ENCODE measurements at regions not wholly inside any gene's neighbourhood (a gene's known extent, or its start where the extent isn't known, plus 50 kb on each side); places are given as distances from the start of the nearest gene placed in this dataset.

DNA sequence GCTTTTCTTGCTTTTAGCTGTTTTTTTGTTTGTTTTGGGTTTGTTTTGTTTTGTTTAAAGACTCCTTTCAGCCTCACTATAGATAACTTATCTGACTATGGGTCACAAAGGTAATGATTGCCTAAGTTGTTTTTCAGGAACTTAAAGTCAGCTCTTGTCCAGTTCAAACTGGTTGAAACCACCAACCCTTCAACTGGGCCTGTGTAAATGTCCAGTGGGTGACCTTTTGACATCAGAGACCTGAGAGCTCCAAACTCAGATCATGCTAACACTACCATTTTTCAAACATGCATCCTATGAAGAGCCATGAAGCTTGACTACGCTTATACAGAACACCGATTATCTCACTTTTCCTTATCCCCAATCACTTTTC, 144.6 kb upstream of the RMP24 start:
- TF ChIP-seq, protein P1, sequence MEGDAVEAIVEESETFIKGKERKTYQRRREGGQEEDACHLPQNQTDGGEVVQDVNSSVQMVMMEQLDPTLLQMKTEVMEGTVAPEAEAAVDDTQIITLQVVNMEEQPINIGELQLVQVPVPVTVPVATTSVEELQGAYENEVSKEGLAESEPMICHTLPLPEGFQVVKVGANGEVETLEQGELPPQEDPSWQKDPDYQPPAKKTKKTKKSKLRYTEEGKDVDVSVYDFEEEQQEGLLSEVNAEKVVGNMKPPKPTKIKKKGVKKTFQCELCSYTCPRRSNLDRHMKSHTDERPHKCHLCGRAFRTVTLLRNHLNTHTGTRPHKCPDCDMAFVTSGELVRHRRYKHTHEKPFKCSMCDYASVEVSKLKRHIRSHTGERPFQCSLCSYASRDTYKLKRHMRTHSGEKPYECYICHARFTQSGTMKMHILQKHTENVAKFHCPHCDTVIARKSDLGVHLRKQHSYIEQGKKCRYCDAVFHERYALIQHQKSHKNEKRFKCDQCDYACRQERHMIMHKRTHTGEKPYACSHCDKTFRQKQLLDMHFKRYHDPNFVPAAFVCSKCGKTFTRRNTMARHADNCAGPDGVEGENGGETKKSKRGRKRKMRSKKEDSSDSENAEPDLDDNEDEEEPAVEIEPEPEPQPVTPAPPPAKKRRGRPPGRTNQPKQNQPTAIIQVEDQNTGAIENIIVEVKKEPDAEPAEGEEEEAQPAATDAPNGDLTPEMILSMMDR (IDR thresholded peaks at IDR 0.05): no peak
- Histone ChIP-seq H3K27ac (no peak overlapping the region), H3K9me3 (ENCODE audit: control insufficient read depth, low read length) (peaks cover 4% of the 10 kb centered on the region), H3K4me1 (no peaks in the 10 kb centered on the region), H2AFZ (no peak overlapping the region), H3K4me2 (ENCODE audit: low read length) (no peak overlapping the region), H3K36me3 (ENCODE audit: control insufficient read depth, insufficient read depth, low read length) (no peaks in the 10 kb centered on the region), H3K27me3 (ENCODE audit: control insufficient read depth, insufficient read depth, low read length) (no peaks in the 10 kb centered on the region), H3K4me3 (ENCODE audit: low read depth, low read length) (no peak overlapping the region), H3K79me2 (no peaks in the 10 kb centered on the region), H3K9ac (no peak overlapping the region)

DNA sequence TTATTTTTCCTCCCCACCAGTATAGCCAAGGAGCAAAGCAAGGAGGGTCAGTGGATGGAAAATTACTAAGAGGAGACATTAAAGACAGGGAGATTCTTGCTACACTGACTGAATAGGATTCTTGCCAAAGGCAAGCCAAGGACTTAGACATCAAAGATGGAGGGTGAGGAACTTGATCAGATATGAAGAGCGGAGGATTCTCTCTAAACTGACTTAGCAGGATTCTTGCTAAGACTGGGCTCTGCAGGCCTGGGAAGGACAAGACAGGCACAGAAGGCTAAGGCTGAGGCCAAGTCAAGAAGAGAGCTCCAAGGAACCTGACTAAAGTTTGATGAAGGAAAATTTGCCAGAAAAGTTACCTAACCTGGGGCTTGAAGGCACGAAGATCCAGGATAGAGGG, 143.9 kb upstream of the RMP24 start:
- no peak overlapping the region for H3K4me2 ChIP-seq (ENCODE audit: low read length)
- H3K27ac ChIP-seq: no peak overlapping the region
- no peaks in the 10 kb centered on the region for H3K36me3 ChIP-seq (ENCODE audit: control insufficient read depth, insufficient read depth, low read length)
- H3K9me3 ChIP-seq (ENCODE audit: control insufficient read depth, low read length): peaks cover 4% of the 10 kb centered on the region
- no peak overlapping the region for H3K9ac ChIP-seq
- no peak overlapping the region for H3K4me3 ChIP-seq (ENCODE audit: low read depth, low read length)
- no peaks in the 10 kb centered on the region for H3K27me3 ChIP-seq (ENCODE audit: control insufficient read depth, insufficient read depth, low read length)
- no peak overlapping the region for H2AFZ ChIP-seq
- H3K79me2 ChIP-seq: no peaks in the 10 kb centered on the region
- TF ChIP-seq, protein P1 (IDR thresholded peaks at IDR 0.05): no peak
- no peaks in the 10 kb centered on the region for H3K4me1 ChIP-seq

DNA sequence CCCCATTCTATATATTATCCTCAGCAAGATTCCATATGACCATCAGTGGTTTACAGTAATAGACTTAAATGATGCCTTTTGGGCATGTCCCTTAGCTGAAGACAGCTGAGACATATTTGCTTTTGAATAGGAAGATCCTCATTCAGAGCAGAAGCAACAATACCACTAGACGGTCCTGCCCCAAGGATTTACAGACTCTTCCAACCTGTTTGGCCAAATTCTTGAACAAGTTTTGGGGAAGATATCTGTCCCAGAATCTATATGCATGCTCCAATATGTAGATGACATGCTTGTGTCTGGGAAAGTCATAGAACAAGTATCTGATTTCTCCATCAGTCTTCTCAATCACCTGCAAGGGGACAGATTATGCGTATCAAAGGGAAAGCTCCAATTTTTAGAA, 137.1 kb upstream of the RMP24 start:
- H3K4me1 ChIP-seq: no peaks in the 10 kb centered on the region
- H3K4me3 ChIP-seq (ENCODE audit: low read depth, low read length): no peak overlapping the region
- TF ChIP-seq, protein P1 (IDR thresholded peaks at IDR 0.05): no peak
- no peak overlapping the region for H3K4me2 ChIP-seq (ENCODE audit: low read length)
- no peaks in the 10 kb centered on the region for H3K79me2 ChIP-seq
- no peak overlapping the region for H2AFZ ChIP-seq
- H3K27me3 ChIP-seq (ENCODE audit: control insufficient read depth, insufficient read depth, low read length): no peaks in the 10 kb centered on the region
- no peak overlapping the region for H3K27ac ChIP-seq
- no peak overlapping the region for H3K9ac ChIP-seq
- H3K9me3 ChIP-seq (ENCODE audit: control insufficient read depth, low read length): no peaks in the 10 kb centered on the region
- H3K36me3 ChIP-seq (ENCODE audit: control insufficient read depth, insufficient read depth, low read length): no peaks in the 10 kb centered on the region

DNA sequence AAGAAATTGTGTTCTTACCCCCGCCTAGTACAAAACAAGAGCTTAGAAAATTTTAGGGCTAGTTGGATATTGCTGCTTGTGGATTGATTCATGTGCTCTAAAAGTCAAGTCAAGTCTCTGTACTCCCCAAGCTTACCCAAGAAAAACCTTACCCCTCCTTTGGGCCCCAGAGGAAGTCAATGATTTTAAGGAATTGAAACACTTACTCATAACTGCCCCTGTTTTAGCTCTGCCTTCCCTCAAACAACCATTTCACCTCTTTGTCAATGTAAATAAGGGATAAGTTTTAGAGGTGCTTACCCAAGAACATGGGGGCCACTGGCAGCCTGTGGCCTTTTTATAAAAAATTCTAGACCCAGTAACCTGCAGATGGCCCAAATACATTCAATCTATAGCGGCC, 136.6 kb upstream of the RMP24 start:
- Histone ChIP-seq H3K27me3 (ENCODE audit: control insufficient read depth, insufficient read depth, low read length) (no peaks in the 10 kb centered on the region), H3K79me2 (no peaks in the 10 kb centered on the region), H3K36me3 (ENCODE audit: control insufficient read depth, insufficient read depth, low read length) (no peaks in the 10 kb centered on the region), H3K9ac (no peak overlapping the region), H3K4me1 (no peaks in the 10 kb centered on the region), H3K4me2 (ENCODE audit: low read length) (no peak overlapping the region), H2AFZ (no peak overlapping the region), H3K4me3 (ENCODE audit: low read depth, low read length) (no peak overlapping the region), H3K9me3 (ENCODE audit: control insufficient read depth, low read length) (no peaks in the 10 kb centered on the region), H3K27ac (no peak overlapping the region)
- TF ChIP-seq, protein P1 (IDR thresholded peaks at IDR 0.05): no peak

DNA sequence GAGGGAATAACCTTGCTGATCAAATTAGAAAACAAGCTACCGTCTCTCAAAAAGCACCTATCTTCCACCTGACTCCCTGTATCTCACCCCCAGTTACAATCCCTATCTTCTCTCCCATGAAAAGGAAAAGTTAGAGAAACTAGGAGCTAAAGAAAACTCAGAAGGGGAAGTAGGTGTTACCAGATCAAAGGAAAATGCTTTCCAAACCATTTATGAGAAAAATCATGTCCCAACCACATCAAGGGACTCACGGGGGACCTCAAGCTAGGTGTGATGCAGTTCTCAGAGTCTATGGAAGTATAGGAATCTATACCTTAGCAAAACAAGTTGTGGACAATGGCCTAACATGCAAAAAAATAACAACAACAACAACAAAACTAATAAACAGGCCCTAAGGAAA, 135.5 kb upstream of the RMP24 start:
- H3K4me3 ChIP-seq (ENCODE audit: low read depth, low read length): no peak overlapping the region
- H3K4me1 ChIP-seq: no peaks in the 10 kb centered on the region
- H3K79me2 ChIP-seq: no peaks in the 10 kb centered on the region
- H3K9ac ChIP-seq: no peak overlapping the region
- H3K4me2 ChIP-seq (ENCODE audit: low read length): no peak overlapping the region
- H3K27ac ChIP-seq: no peak overlapping the region
- H3K9me3 ChIP-seq (ENCODE audit: control insufficient read depth, low read length): no peaks in the 10 kb centered on the region
- TF ChIP-seq, protein P1 (IDR thresholded peaks at IDR 0.05): no peak
- H3K36me3 ChIP-seq (ENCODE audit: control insufficient read depth, insufficient read depth, low read length): no peaks in the 10 kb centered on the region
- H3K27me3 ChIP-seq (ENCODE audit: control insufficient read depth, insufficient read depth, low read length): no peaks in the 10 kb centered on the region
- no peak overlapping the region for H2AFZ ChIP-seq
